Endodermal cell (in vitro differentiated cells): ENCODE measurements at regions not wholly inside any gene's neighbourhood (a gene's known extent, or its start where the extent isn't known, plus 50 kb on each side); places are given as distances from the start of the nearest gene placed in this dataset.
"Not testable (repeated sequence)": the region's sequence is repeated elsewhere in the genome, so short reads cannot be mapped to it uniquely, and the experiment has no call there.

Experiments
- DNase-seq: peaks from one replicate; pipeline ENCODE4 v3.0.0-alpha.2; 2017
- H3K27ac ChIP-seq: 2 replicates; pipeline ENCODE4 v1.5.1; 2013; ENCODE audit warnings: mild to moderate bottlenecking, low read depth, low read length, moderate library complexity
- H3K27me3 ChIP-seq: 2 replicates; pipeline ENCODE4 v1.6.1; 2013; ENCODE audit warnings: mild to moderate bottlenecking, low read length, moderate library complexity; ENCODE audit not compliant: insufficient read depth, control insufficient read depth, poor library complexity, severe bottlenecking
- H3K36me3 ChIP-seq: 2 replicates; pipeline ENCODE4 v1.7.0; 2013; ENCODE audit warnings: mild to moderate bottlenecking, low read length, moderate library complexity; ENCODE audit not compliant: control insufficient read depth, insufficient read depth
- H3K4me1 ChIP-seq: one replicate; pipeline ENCODE4 v1.7.0; 2013; ENCODE audit warnings: low read length; ENCODE audit not compliant: control insufficient read depth, insufficient read depth
- H3K4me3 ChIP-seq: 2 replicates; pipeline ENCODE4 v1.5.1; 2013; ENCODE audit warnings: mild to moderate bottlenecking, low read length, moderate library complexity
- H3K9ac ChIP-seq: 2 replicates; pipeline ENCODE4 v1.6.1; 2013; ENCODE audit warnings: mild to moderate bottlenecking, low read length, moderate library complexity; ENCODE audit not compliant: poor library complexity, severe bottlenecking; ENCODE audit errors: extremely low read depth
- H3K9me3 ChIP-seq: 2 replicates; pipeline ENCODE4 v1.6.1; 2013; ENCODE audit warnings: mild to moderate bottlenecking, low read length, moderate library complexity; ENCODE audit not compliant: control insufficient read depth
- H3K27ac Mint-ChIP-seq: 2 replicates; pipeline ENCODE4 v1.8.0; 2020; ENCODE audit warnings: mixed read lengths
- H3K27me3 Mint-ChIP-seq: 2 replicates; pipeline ENCODE4 v1.8.0; 2021; ENCODE audit warnings: mild to moderate bottlenecking, mixed read lengths; ENCODE audit not compliant: insufficient read depth
- H3K36me3 Mint-ChIP-seq: 2 replicates; pipeline ENCODE4 v1.8.0; 2020; ENCODE audit warnings: low read depth, mixed read lengths
- H3K4me1 Mint-ChIP-seq: 2 replicates; pipeline ENCODE4 v1.8.0; 2020; ENCODE audit warnings: mixed read lengths
- H3K4me3 Mint-ChIP-seq: 2 replicates; pipeline ENCODE4 v1.8.0; 2020; ENCODE audit warnings: mild to moderate bottlenecking, moderate library complexity, mixed read lengths
- H3K9me3 Mint-ChIP-seq: 2 replicates; pipeline ENCODE4 v1.8.0; 2020; ENCODE audit warnings: mild to moderate bottlenecking, mixed read lengths
- WGBS, 2 experiments: methylation state at CpG; one replicate each; pipeline versions ENCODE4 v1.1.5 to v1.1.7; 2013; ENCODE audit warnings: missing lambda C conversion rate in 2 of 2, mixed read lengths in 1 of 2; ENCODE audit not compliant: insufficient coverage in 1 of 2, insufficient read length in 1 of 2; 5-methylcytosine and 5-hydroxymethylcytosine counted together
- TF ChIP-seq, protein P1 (sequence below): fragments of 200-600 bp; sonication (generic); conservative IDR thresholded peaks from 2 replicates; pipeline ENCODE4 v1.5.0; 2021; ENCODE audit warnings: antibody characterized with exemption, mild to moderate bottlenecking

DNA sequence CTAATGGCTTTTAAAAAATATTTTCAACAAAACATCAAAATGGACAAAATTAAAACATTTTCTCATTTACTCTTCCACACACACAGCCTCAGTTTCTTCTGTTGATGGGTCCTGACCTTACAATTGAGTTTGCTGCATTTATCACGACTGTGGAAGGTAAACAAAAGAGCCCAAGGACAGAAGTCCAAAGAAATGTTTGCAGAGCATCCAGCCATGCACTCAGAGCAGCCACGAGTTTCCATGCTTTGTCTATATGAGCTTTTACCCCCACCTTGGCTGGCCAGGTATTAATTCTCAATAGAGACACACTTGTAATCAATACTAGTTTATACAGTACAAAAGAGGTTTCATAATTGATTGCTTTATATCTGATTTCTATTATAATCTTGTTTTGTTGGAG, 85.0 kb upstream of the WDFY3 start:
- peaks cover 33% of the 10 kb centered on the region for H3K27me3 Mint-ChIP-seq
- Histone ChIP-seq H3K4me1 (no peaks in the 10 kb centered on the region), H3K9me3 (peaks cover 12% of the 10 kb centered on the region), H3K36me3 (no peaks in the 10 kb centered on the region), H3K27me3 (no peaks in the 10 kb centered on the region), H3K27ac (no peak overlapping the region), H3K4me3 (no peak overlapping the region), H3K9ac (no peak overlapping the region)
- no peak overlapping the region for H3K4me3 Mint-ChIP-seq
- no peak overlapping the region for H3K27ac Mint-ChIP-seq
- H3K9me3 Mint-ChIP-seq: no peaks in the 10 kb centered on the region
- no peaks in the 10 kb centered on the region for H3K36me3 Mint-ChIP-seq
- peaks cover 7% of the 10 kb centered on the region for H3K4me1 Mint-ChIP-seq
- WGBS, 2 experiments: 60 to 71% methylated on average over 1 to 2 of the region's 2 CpGs
- no peak for DNase-seq
- TF ChIP-seq, protein P1, sequence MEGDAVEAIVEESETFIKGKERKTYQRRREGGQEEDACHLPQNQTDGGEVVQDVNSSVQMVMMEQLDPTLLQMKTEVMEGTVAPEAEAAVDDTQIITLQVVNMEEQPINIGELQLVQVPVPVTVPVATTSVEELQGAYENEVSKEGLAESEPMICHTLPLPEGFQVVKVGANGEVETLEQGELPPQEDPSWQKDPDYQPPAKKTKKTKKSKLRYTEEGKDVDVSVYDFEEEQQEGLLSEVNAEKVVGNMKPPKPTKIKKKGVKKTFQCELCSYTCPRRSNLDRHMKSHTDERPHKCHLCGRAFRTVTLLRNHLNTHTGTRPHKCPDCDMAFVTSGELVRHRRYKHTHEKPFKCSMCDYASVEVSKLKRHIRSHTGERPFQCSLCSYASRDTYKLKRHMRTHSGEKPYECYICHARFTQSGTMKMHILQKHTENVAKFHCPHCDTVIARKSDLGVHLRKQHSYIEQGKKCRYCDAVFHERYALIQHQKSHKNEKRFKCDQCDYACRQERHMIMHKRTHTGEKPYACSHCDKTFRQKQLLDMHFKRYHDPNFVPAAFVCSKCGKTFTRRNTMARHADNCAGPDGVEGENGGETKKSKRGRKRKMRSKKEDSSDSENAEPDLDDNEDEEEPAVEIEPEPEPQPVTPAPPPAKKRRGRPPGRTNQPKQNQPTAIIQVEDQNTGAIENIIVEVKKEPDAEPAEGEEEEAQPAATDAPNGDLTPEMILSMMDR: no peak

DNA sequence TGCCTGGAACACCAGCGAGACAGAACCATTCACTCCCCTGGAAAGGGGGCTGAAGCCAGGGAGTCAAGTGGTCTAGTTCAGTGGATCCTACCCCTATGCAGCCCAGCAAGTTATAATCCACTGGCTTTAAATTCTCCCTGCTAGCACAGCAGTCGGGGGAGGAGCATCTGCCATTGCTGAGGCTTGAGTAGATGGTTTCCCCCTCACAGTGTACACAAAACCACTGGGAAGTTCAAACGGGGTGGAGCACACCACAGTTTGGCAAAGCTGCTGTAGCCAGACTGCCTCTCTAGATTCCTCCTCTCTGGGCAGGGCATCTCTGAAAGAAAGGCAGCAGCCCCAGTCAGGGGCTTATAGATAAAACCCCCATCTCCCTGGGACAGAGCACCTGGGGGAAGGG, 88.4 kb upstream of the WDFY3 start:
- DNase-seq, H3K4me1 ChIP-seq, H3K4me3 Mint-ChIP-seq, H3K27ac ChIP-seq, H3K27me3 ChIP-seq, H3K36me3 Mint-ChIP-seq, H3K36me3 ChIP-seq, H3K4me3 ChIP-seq, H3K27ac Mint-ChIP-seq, H3K4me1 Mint-ChIP-seq, H3K9ac ChIP-seq, H3K9me3 Mint-ChIP-seq: not testable (repeated sequence)
- peaks cover 12% of the 10 kb centered on the region for H3K9me3 ChIP-seq
- WGBS, 2 experiments: 84 to 100% methylated on average over 1 to 3 of the region's 3 CpGs
- peaks cover 25% of the 10 kb centered on the region for H3K27me3 Mint-ChIP-seq

DNA sequence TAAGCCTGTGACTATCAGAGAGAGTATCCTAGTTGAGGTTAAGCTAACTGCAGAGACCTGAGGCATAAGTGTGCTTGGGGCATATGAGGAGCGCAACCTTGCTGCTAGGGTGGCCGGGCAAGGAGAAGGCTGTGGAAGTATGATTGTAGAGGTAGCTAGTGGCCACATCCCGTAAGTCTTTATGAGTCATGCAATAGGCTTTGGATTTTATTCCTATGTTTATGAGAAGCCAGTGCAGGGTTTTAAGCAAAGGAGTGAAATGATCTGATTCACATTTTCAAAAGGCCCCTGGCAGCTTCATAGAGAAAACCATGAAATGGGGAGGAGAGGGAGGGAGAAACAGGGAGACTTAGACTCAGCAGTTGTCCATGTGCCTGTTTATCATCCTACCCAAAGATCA, 92.1 kb upstream of the WDFY3 start:
- no peaks in the 10 kb centered on the region for H3K36me3 ChIP-seq
- Mint-ChIP-seq H3K36me3 (no peaks in the 10 kb centered on the region), H3K4me1 (no peaks in the 10 kb centered on the region), H3K4me3 (no peak overlapping the region), H3K27ac (no peak overlapping the region), H3K9me3 (no peaks in the 10 kb centered on the region), H3K27me3 (peaks cover 9% of the 10 kb centered on the region)
- H3K9ac ChIP-seq: no peak overlapping the region
- H3K9me3 ChIP-seq: peaks cover 2% of the 10 kb centered on the region
- H3K4me1 ChIP-seq: no peaks in the 10 kb centered on the region
- H3K27me3 ChIP-seq: no peaks in the 10 kb centered on the region
- no peak overlapping the region for H3K27ac ChIP-seq
- no peak for DNase-seq
- 94 to 96% methylated on average over 3 of the region's 3 CpGs for WGBS, 2 experiments
- TF ChIP-seq, protein P1: no peak
- H3K4me3 ChIP-seq: no peak overlapping the region

DNA sequence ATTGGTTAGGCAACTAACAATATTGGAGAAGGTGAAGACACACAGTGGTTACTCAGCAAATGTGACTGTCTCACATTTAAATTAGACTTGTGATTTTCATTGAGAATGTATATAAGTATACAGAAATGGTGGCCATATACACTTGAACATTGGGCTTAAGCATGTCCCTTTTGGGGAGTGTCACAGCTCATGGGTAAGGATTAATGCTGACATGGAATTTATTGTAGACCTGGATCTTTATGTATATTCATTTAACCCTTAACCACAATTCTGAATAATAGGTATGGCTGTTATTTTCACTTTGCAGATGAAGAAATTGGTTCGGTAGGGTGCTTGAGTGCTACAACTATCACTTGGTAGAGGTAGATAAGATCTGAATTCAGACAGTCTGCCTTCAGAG, 95.5 kb upstream of the WDFY3 start:
- Histone ChIP-seq H3K4me1 (no peaks in the 10 kb centered on the region), H3K9ac (no peak overlapping the region), H3K27ac (no peak overlapping the region), H3K9me3 (no peaks in the 10 kb centered on the region), H3K36me3 (no peaks in the 10 kb centered on the region), H3K4me3 (no peak overlapping the region), H3K27me3 (no peaks in the 10 kb centered on the region)
- no peaks in the 10 kb centered on the region for H3K9me3 Mint-ChIP-seq
- H3K27ac Mint-ChIP-seq: no peak overlapping the region
- TF ChIP-seq, protein P1: no peak
- DNase-seq: no peak
- no peak overlapping the region for H3K4me3 Mint-ChIP-seq
- H3K36me3 Mint-ChIP-seq: no peaks in the 10 kb centered on the region
- 95 to 100% methylated on average over 1 of the region's 1 CpG for WGBS, 2 experiments
- no peaks in the 10 kb centered on the region for H3K4me1 Mint-ChIP-seq
- peaks cover 11% of the 10 kb centered on the region for H3K27me3 Mint-ChIP-seq
